NCI-H1436 (cell line): ENCODE measurements at regions not wholly inside any gene's neighbourhood (a gene's known extent, or its start where the extent isn't known, plus 50 kb on each side); places are given as distances from the start of the nearest gene placed in this dataset.
"Not testable (repeated sequence)": the region's sequence is repeated elsewhere in the genome, so short reads cannot be mapped to it uniquely, and the experiment has no call there.

Experiments
- DNase-seq: peaks from one replicate; lab custom pipeline; 2025; lab: John Stamatoyannopoulos, UW

- DNase-seq: no peak
Measured at GRCh38 chr12:126960221-126960620, 1306.7 kb upstream of the TMEM132C start.

- DNase-seq: no peak
Measured at GRCh38 chr12:126960709-126961108, 1306.3 kb upstream of the TMEM132C start.

- DNase-seq: no peak
Measured at GRCh38 chr12:126963825-126964224, 1303.1 kb upstream of the TMEM132C start.

- no peak for DNase-seq
Measured at GRCh38 chr12:126966498-126966897, 1300.5 kb upstream of the TMEM132C start.

GRCh38 chr12:126967152-126967551 lies 1299.8 kb upstream of the TMEM132C start:
- DNase-seq: no peak

GRCh38 chr12:126974779-126975178 lies 1292.2 kb upstream of the TMEM132C start:
- no peak for DNase-seq

GRCh38 chr12:126976579-126976978 lies 1290.4 kb upstream of the TMEM132C start:
- no peak for DNase-seq

GRCh38 chr12:126979564-126979963 lies 1287.4 kb upstream of the TMEM132C start:
- DNase-seq: not testable (repeated sequence)

GRCh38 chr12:126982707-126983106 lies 1284.3 kb upstream of the TMEM132C start:
- DNase-seq: no peak

- not testable (repeated sequence) for DNase-seq
Measured at GRCh38 chr12:126983735-126984134, 1283.2 kb upstream of the TMEM132C start.

GRCh38 chr12:126985663-126986062 lies 1281.3 kb upstream of the TMEM132C start:
- DNase-seq: not testable (repeated sequence)

- no peak for DNase-seq
Measured at GRCh38 chr12:126989532-126989931, 1277.4 kb upstream of the TMEM132C start.

GRCh38 chr12:126993898-126994297 lies 1273.1 kb upstream of the TMEM132C start:
- no peak for DNase-seq

- no peak for DNase-seq
Measured at GRCh38 chr12:126994599-126994998, 1272.4 kb upstream of the TMEM132C start.

GRCh38 chr12:126998031-126998430 lies 1268.9 kb upstream of the TMEM132C start:
- no peak for DNase-seq

GRCh38 chr12:126998747-126999285 lies 1268.2 kb upstream of the TMEM132C start:
- no peak for DNase-seq

- DNase-seq: no peak
Measured at GRCh38 chr12:126999352-126999751, 1267.6 kb upstream of the TMEM132C start.

- DNase-seq: no peak
Measured at GRCh38 chr12:127005406-127005805, 1261.6 kb upstream of the TMEM132C start.

- DNase-seq: no peak
Measured at GRCh38 chr12:127006972-127007371, 1260.0 kb upstream of the TMEM132C start.

GRCh38 chr12:127008755-127009403 lies 1258.1 kb upstream of the TMEM132C start:
- DNase-seq: no peak

GRCh38 chr12:127012109-127012508 lies 1254.9 kb upstream of the TMEM132C start:
- no peak for DNase-seq

- no peak for DNase-seq
Measured at GRCh38 chr12:127013197-127013596, 1253.8 kb upstream of the TMEM132C start.

- no peak for DNase-seq
Measured at GRCh38 chr12:127014079-127014478, 1252.9 kb upstream of the TMEM132C start.

- DNase-seq: no peak
Measured at GRCh38 chr12:127024791-127025190, 1242.2 kb upstream of the TMEM132C start.
